ENCODE measurements at regions not wholly inside any gene's neighbourhood (a gene's known extent, or its start where the extent isn't known, plus 50 kb on each side); places are given as distances from the start of the nearest gene placed in this dataset.

DNA sequence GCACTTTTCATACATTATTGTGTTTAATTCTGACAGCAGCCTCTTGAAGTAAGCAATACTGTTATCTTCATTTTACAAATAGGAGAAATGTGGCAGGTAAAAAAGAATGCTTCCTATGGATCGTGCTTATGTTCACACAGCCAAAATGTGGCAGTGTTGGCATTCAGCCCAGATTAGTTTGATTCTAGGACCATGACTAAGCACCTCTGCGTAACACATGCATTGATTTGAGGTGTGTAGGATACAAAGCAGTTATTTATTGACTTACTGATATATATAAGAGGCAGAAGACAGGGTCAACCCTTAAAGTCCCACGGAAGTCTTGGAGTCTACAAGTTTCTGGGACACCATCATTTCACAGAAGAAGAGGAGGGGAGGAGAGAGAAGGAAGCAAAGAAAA, 1144.4 kb upstream of the GOT2 start:
- Mint-ChIP-seq H3K9me3 (no peaks in the 10 kb centered on the region; the same call in 1 of the 2 replicates), H3K27me3 (ENCODE audit: insufficient read depth) (peaks cover 2% of the 10 kb centered on the region), H3K4me1 (ENCODE audit: low read depth) (peaks cover 19% of the 10 kb centered on the region), H3K4me3 (no peak overlapping the region), H3K27ac (no peak overlapping the region), H3K36me3 (ENCODE audit: low read depth) (no peaks in the 10 kb centered on the region)
- TF ChIP-seq CTCF (IDR thresholded peaks at IDR 0.05), result no peak
- DNase-seq, result peak; percentile 57

- H3K9me3 Mint-ChIP-seq, result no peaks in the 10 kb centered on the region
- no peak for DNase-seq
- peaks cover 6% of the 10 kb centered on the region; the same call in 1 of the 2 replicates for H3K4me1 Mint-ChIP-seq (ENCODE audit: low read depth)
- H3K4me3 Mint-ChIP-seq, result no peak overlapping the region
- TF ChIP-seq CTCF (IDR thresholded peaks at IDR 0.05), result no peak
- H3K36me3 Mint-ChIP-seq (ENCODE audit: low read depth), result no peaks in the 10 kb centered on the region; the same call in 1 of the 2 replicates
- H3K27me3 Mint-ChIP-seq (ENCODE audit: insufficient read depth), result no peaks in the 10 kb centered on the region
- no peak overlapping the region for H3K27ac Mint-ChIP-seq
Observed at GRCh38 chr16:59864981-59865666, 1131.0 kb upstream of the GOT2 start.

DNA sequence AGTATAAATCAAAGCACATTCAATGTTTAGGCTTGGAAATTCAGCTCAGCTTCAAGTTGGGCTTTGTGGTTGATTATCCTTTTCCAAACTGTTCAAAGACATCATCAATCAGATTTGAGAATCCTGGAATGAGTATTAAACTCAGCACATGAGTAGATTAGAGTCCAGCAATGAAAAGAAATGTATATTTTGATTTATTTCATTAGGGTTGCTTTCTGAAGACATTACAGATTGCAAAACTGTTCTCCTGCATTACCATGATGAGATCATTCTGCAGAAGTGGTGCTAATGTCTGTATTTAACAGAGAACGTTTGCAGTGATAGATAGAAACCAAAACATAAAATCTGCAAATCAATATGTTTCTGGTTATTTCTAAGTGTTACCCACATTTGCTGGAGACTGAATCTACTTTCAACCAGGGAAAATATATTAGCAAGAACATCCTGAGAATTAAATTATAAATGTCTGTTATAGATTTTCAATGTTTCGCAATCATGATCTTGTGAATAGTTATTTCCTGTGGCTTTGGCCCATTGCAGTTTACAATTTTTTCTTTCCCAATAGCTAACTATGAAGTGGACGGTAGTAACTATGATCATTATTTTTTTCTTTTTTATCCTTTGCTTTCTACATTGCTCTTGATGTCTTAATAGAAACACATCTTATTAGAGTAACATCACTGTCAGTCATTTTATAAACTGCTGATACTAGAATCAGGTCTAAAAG, 1125.7 kb upstream of the GOT2 start:
- TF ChIP-seq CTCF (IDR thresholded peaks at IDR 0.05), result no peak
- H3K4me3 Mint-ChIP-seq, result no peak overlapping the region
- no peaks in the 10 kb centered on the region for H3K9me3 Mint-ChIP-seq
- H3K4me1 Mint-ChIP-seq (ENCODE audit: low read depth), result peaks cover under 1% of the 10 kb centered on the region; the same call in 1 of the 2 replicates
- no peak overlapping the region for H3K27ac Mint-ChIP-seq
- H3K27me3 Mint-ChIP-seq (ENCODE audit: insufficient read depth), result no peaks in the 10 kb centered on the region
- no peaks in the 10 kb centered on the region; the same call in 1 of the 2 replicates for H3K36me3 Mint-ChIP-seq (ENCODE audit: low read depth)
- no peak for DNase-seq

DNA sequence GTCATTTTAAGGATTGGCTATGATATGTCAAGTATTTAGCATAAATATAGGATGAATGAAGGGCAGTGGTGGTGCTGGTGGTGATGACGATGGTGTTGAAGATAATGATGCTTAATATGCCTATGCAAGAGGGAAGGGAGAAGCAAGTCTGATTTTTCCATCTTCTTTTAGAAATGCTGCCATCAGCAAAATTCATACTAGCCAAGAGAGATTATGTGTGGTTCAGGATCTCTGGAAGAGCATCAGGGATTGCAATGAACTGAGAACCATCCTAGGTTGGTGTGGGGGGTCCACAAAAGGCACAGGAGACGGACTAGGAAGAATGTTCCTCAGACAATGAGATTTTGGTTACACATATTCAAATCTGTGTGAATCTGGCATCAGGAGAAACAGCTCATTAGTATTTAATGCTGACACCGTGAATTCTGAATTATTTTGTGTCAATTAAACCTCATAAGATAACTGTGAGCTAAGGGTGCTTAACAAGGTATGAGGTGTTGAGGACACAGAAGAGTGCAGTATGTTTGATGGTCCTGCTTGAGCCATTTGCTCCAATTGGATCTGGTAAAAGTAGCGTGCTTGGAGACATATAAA, 1120.8 kb upstream of the GOT2 start:
- no peak for DNase-seq
- H3K4me3 Mint-ChIP-seq, result no peak overlapping the region
- H3K4me1 Mint-ChIP-seq (ENCODE audit: low read depth), result no peaks in the 10 kb centered on the region; the same call in 1 of the 2 replicates
- no peaks in the 10 kb centered on the region for H3K9me3 Mint-ChIP-seq
- H3K27me3 Mint-ChIP-seq (ENCODE audit: insufficient read depth), result peaks cover 6% of the 10 kb centered on the region; the same call in 1 of the 2 replicates
- H3K27ac Mint-ChIP-seq, result no peak overlapping the region
- no peaks in the 10 kb centered on the region for H3K36me3 Mint-ChIP-seq (ENCODE audit: low read depth)
- no peak for TF ChIP-seq CTCF (IDR thresholded peaks at IDR 0.05)

GRCh38 chr16:59849716-59850115, 1115.6 kb upstream of the GOT2 start:
- no peak for DNase-seq
- Mint-ChIP-seq H3K27me3 (ENCODE audit: insufficient read depth) (peaks cover 6% of the 10 kb centered on the region; the same call in 1 of the 2 replicates), H3K4me1 (ENCODE audit: low read depth) (no peaks in the 10 kb centered on the region), H3K36me3 (ENCODE audit: low read depth) (no peaks in the 10 kb centered on the region), H3K4me3 (no peak overlapping the region), H3K27ac (no peak overlapping the region), H3K9me3 (no peaks in the 10 kb centered on the region)
- TF ChIP-seq CTCF (IDR thresholded peaks at IDR 0.05), result no peak
